ENCODE measurements at regions not wholly inside any gene's neighbourhood (a gene's known extent, or its start where the extent isn't known, plus 50 kb on each side); places are given as distances from the start of the nearest gene placed in this dataset.

DNA sequence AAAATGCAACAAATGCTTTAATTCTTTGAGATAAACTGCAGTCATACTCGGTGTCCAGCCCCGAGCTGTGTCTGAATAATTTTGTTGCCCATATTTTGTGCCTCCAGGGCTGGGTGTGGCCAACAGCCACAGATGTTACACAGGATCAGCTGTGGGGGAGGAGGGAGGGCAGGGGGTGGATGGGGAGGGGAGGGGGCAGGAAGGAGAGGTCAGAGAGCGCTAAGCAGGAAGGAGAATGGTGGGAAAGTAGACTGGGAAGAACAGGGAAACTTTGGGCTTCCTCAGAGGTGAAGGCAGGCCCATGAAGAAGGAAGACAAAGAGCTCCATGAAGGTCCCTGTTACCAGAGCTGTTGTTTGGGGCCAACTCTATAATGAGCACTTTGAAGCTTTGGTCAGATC, 295.8 kb downstream of the COG6 start:
- intact Hi-C loops (cut with DNase I) = no loop called here
- no peak for DNase-seq
- 92 to 94% (median 94%) methylated on average over 3 of the region's 3 CpGs for WGBS, 3 donors

GRCh38 chr13:39952249-39953233, 297.1 kb downstream of the COG6 start:
- no peaks in the 10 kb centered on the region for H3K9me3 ChIP-seq
- no peaks in the 10 kb centered on the region for H3K27me3 ChIP-seq
- H3K36me3 ChIP-seq = no peaks in the 10 kb centered on the region
- H3K4me3 ChIP-seq = no peak overlapping the region
- 44 to 48% (median 46%) methylated on average over 4 of the region's 4 CpGs for WGBS, 3 donors
- DNase-seq = no peak
- no peak overlapping the region for H3K27ac ChIP-seq
- intact Hi-C loops (cut with DNase I) = no loop called here
- TF ChIP-seq POLR2A (IDR thresholded peaks at IDR 0.05) (no peak), EP300 (IDR thresholded peaks at IDR 0.05) (no peak)
- TF ChIP-seq, protein P1, sequence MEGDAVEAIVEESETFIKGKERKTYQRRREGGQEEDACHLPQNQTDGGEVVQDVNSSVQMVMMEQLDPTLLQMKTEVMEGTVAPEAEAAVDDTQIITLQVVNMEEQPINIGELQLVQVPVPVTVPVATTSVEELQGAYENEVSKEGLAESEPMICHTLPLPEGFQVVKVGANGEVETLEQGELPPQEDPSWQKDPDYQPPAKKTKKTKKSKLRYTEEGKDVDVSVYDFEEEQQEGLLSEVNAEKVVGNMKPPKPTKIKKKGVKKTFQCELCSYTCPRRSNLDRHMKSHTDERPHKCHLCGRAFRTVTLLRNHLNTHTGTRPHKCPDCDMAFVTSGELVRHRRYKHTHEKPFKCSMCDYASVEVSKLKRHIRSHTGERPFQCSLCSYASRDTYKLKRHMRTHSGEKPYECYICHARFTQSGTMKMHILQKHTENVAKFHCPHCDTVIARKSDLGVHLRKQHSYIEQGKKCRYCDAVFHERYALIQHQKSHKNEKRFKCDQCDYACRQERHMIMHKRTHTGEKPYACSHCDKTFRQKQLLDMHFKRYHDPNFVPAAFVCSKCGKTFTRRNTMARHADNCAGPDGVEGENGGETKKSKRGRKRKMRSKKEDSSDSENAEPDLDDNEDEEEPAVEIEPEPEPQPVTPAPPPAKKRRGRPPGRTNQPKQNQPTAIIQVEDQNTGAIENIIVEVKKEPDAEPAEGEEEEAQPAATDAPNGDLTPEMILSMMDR (IDR thresholded peaks at IDR 0.05) = no peak
- no peaks in the 10 kb centered on the region for H3K4me1 ChIP-seq (ENCODE audit: insufficient read depth)

More for the DNA sequence above, 295.8 kb downstream of the COG6 start:
- Histone ChIP-seq H3K27ac (no peak overlapping the region), H3K4me1 (ENCODE audit: insufficient read depth) (no peaks in the 10 kb centered on the region), H3K36me3 (no peaks in the 10 kb centered on the region), H3K9me3 (no peaks in the 10 kb centered on the region), H3K27me3 (no peaks in the 10 kb centered on the region), H3K4me3 (no peak overlapping the region)
- no peak for TF ChIP-seq EP300 (IDR thresholded peaks at IDR 0.05)
- no peak for TF ChIP-seq POLR2A (IDR thresholded peaks at IDR 0.05)
- TF ChIP-seq, protein P1 (IDR thresholded peaks at IDR 0.05) = no peak

GRCh38 chr13:39954476-39954875, 299.0 kb downstream of the COG6 start:
- no peak overlapping the region for H3K27ac ChIP-seq
- no peak for DNase-seq
- WGBS, 3 donors = 80 to 92% (median 89%) methylated on average over 4 of the region's 4 CpGs
- H3K4me1 ChIP-seq (ENCODE audit: insufficient read depth) = no peaks in the 10 kb centered on the region
- H3K27me3 ChIP-seq = no peaks in the 10 kb centered on the region
- H3K36me3 ChIP-seq = no peaks in the 10 kb centered on the region
- TF ChIP-seq EP300 (IDR thresholded peaks at IDR 0.05) (no peak), POLR2A (IDR thresholded peaks at IDR 0.05) (no peak)
- TF ChIP-seq, protein P1 (IDR thresholded peaks at IDR 0.05) = no peak
- intact Hi-C loops (cut with DNase I) = no loop called here
- no peaks in the 10 kb centered on the region for H3K9me3 ChIP-seq
- H3K4me3 ChIP-seq = no peak overlapping the region

- TF ChIP-seq EP300 (IDR thresholded peaks at IDR 0.05) = no peak
- TF ChIP-seq, protein P1 (IDR thresholded peaks at IDR 0.05) = no peak
- no peak for TF ChIP-seq POLR2A (IDR thresholded peaks at IDR 0.05)
- 97 to 100% (median 98%) methylated on average over 1 of the region's 1 CpG for WGBS, 3 donors
- intact Hi-C loops (cut with DNase I) = no loop called here
- no peaks in the 10 kb centered on the region for H3K36me3 ChIP-seq
- no peaks in the 10 kb centered on the region for H3K4me1 ChIP-seq (ENCODE audit: insufficient read depth)
- no peaks in the 10 kb centered on the region for H3K9me3 ChIP-seq
- no peaks in the 10 kb centered on the region for H3K27me3 ChIP-seq
- H3K4me3 ChIP-seq = no peak overlapping the region
- no peak overlapping the region for H3K27ac ChIP-seq
- DNase-seq = no peak
Observed at GRCh38 chr13:39955560-39955959, 300.1 kb downstream of the COG6 start.
